H9 (cell line): ENCODE measurements at regions not wholly inside any gene's neighbourhood (a gene's known extent, or its start where the extent isn't known, plus 50 kb on each side); places are given as distances from the start of the nearest gene placed in this dataset.

Source experiments
- DNase-seq: peaks from one replicate; pipeline ENCODE4 v3.0.0-alpha.2; 2017
- H2AFZ ChIP-seq: one replicate; pipeline ENCODE4 v1.6.1; 2013; ENCODE audit warnings: mild to moderate bottlenecking, low read length, control low read depth, moderate library complexity
- H2AK5ac ChIP-seq: 2 replicates; pipeline ENCODE4 v1.6.1; 2013; ENCODE audit warnings: low read length, control low read depth, mixed read lengths; ENCODE audit not compliant: insufficient read length
- H2BK120ac ChIP-seq: one replicate; pipeline ENCODE4 v1.6.1; 2013; ENCODE audit warnings: low read depth, mild to moderate bottlenecking, low read length, control low read depth, inconsistent platforms; ENCODE audit not compliant: poor library complexity, severe bottlenecking
- H2BK12ac ChIP-seq: 2 replicates; pipeline ENCODE4 v1.6.1; 2013; ENCODE audit warnings: low read length, control low read depth, mixed read lengths, low read depth; ENCODE audit not compliant: insufficient read length
- H2BK15ac ChIP-seq: 2 replicates; pipeline ENCODE4 v1.6.1; 2013; ENCODE audit warnings: low read depth, low read length, control low read depth
- H2BK20ac ChIP-seq: one replicate; pipeline ENCODE4 v1.6.1; 2013; ENCODE audit warnings: low read depth, mild to moderate bottlenecking, low read length, control low read depth, inconsistent platforms; ENCODE audit not compliant: poor library complexity, severe bottlenecking
- H2BK5ac ChIP-seq: 2 replicates; pipeline ENCODE4 v1.6.1; 2013; ENCODE audit warnings: low read length, control low read depth, mixed read lengths; ENCODE audit not compliant: insufficient read length
- H3K14ac ChIP-seq: 2 replicates; pipeline ENCODE4 v1.6.1; 2013; ENCODE audit warnings: low read length, control low read depth; ENCODE audit not compliant: insufficient read depth
- H3K18ac ChIP-seq: 2 replicates; pipeline ENCODE4 v1.6.1; 2013; ENCODE audit warnings: low read depth, mild to moderate bottlenecking, mixed read lengths, low read length, control low read depth; ENCODE audit not compliant: insufficient read length
- H3K23ac ChIP-seq: 2 replicates; pipeline ENCODE4 v1.6.1; 2013; ENCODE audit warnings: low read length, control low read depth, mixed read lengths, low read depth; ENCODE audit not compliant: insufficient read length
- H3K23me2 ChIP-seq: 2 replicates; pipeline ENCODE4 v1.6.1; 2013; ENCODE audit warnings: low read depth, mild to moderate bottlenecking, mixed read lengths, low read length, control low read depth; ENCODE audit not compliant: insufficient read length, poor library complexity, severe bottlenecking
- H3K27ac ChIP-seq: 2 replicates; pipeline ENCODE4 v1.5.1; 2013; ENCODE audit warnings: low read length, control low read depth, mixed read lengths, low read depth; ENCODE audit not compliant: insufficient read length
- H3K27me3 ChIP-seq: 2 replicates; pipeline ENCODE4 v1.6.1; 2013; ENCODE audit warnings: low read length, control low read depth, inconsistent platforms; ENCODE audit not compliant: insufficient read depth
- H3K4ac ChIP-seq: 2 replicates; pipeline ENCODE4 v1.6.1; 2013; ENCODE audit warnings: low read depth, mild to moderate bottlenecking, control low read depth, inconsistent platforms, low read length, moderate library complexity
- H3K4me1 ChIP-seq: 2 replicates; pipeline ENCODE4 v1.6.1; 2013; ENCODE audit warnings: low read length, control low read depth, inconsistent platforms; ENCODE audit not compliant: insufficient read depth
- H3K4me2 ChIP-seq: 2 replicates; pipeline ENCODE4 v1.6.1; 2013; ENCODE audit warnings: low read length, control low read depth, mixed read lengths; ENCODE audit not compliant: insufficient read length, insufficient read depth
- H3K56ac ChIP-seq: 2 replicates; pipeline ENCODE4 v1.6.1; 2013; ENCODE audit warnings: low read depth, mild to moderate bottlenecking, mixed read lengths, low read length, control low read depth; ENCODE audit not compliant: insufficient read length
- H3K79me1 ChIP-seq: 2 replicates; pipeline ENCODE4 v1.6.1; 2013; ENCODE audit warnings: low read depth, mild to moderate bottlenecking, moderate library complexity, low read length, control low read depth, inconsistent platforms; ENCODE audit not compliant: insufficient read depth, poor library complexity, severe bottlenecking
- H3K79me2 ChIP-seq: 2 replicates; pipeline ENCODE4 v1.6.1; 2013; ENCODE audit warnings: low read length, control low read depth, inconsistent platforms; ENCODE audit not compliant: insufficient read depth
- H3K9ac ChIP-seq: 2 replicates; pipeline ENCODE4 v1.6.1; 2013; ENCODE audit warnings: low read length, control low read depth, mixed read lengths; ENCODE audit not compliant: insufficient read length; ENCODE audit errors: extremely low read depth
- H3K9me3 ChIP-seq: one replicate; pipeline ENCODE4 v1.6.1; 2013; ENCODE audit warnings: low read depth, low read length, inconsistent platforms; ENCODE audit not compliant: control insufficient read depth
- H3T11ph ChIP-seq: one replicate; pipeline ENCODE4 v1.6.1; 2013; ENCODE audit warnings: mild to moderate bottlenecking, low read length, control low read depth, inconsistent platforms
- H4K20me1 ChIP-seq: one replicate; pipeline ENCODE4 v1.6.1; 2013; ENCODE audit not compliant: control insufficient read depth, insufficient read length, insufficient read depth
- H4K5ac ChIP-seq: 2 replicates; pipeline ENCODE4 v1.6.1; 2013; ENCODE audit warnings: low read depth, mild to moderate bottlenecking, mixed read lengths, low read length, control low read depth; ENCODE audit not compliant: insufficient read length
- H4K8ac ChIP-seq: replicated peaks from 2 replicates; pipeline ENCODE4 v1.6.1; 2013; ENCODE audit warnings: low read length, control low read depth, mixed read lengths, low read depth; ENCODE audit not compliant: insufficient read length
- H4K91ac ChIP-seq: 2 replicates; pipeline ENCODE4 v1.6.1; 2013; ENCODE audit warnings: low read depth, mild to moderate bottlenecking, moderate library complexity, mixed read lengths, low read length, control low read depth; ENCODE audit not compliant: insufficient read length
- H3K27ac Mint-ChIP-seq, 3 experiments: 2 replicates in 2 of 3; 3 replicates in 1 of 3; pipeline ENCODE4 v1.8.0; 2020 to 2021; ENCODE audit warnings: mixed read lengths in 3 of 3, mild to moderate bottlenecking in 1 of 3, moderate library complexity in 1 of 3
- H3K27me3 Mint-ChIP-seq: 2 replicates; pipeline ENCODE4 v1.8.0; 2021; ENCODE audit warnings: low read depth, mild to moderate bottlenecking, moderate library complexity, mixed read lengths
- H3K36me3 Mint-ChIP-seq, 3 experiments: 2 replicates in 2 of 3; 3 replicates in 1 of 3; pipeline ENCODE4 v1.8.0; 2020 to 2021; ENCODE audit warnings: low read depth in 3 of 3, mixed read lengths in 3 of 3; ENCODE audit not compliant: insufficient read depth in 1 of 3
- H3K4me1 Mint-ChIP-seq, 2 experiments: 2 replicates each; pipeline ENCODE4 v1.8.0; 2020; ENCODE audit warnings: mixed read lengths in 2 of 2
- H3K4me3 Mint-ChIP-seq, 2 experiments: 2 replicates in 1 of 2; 3 replicates in 1 of 2; pipeline ENCODE4 v1.8.0; 2020 to 2021; ENCODE audit warnings: mild to moderate bottlenecking in 2 of 2, mixed read lengths in 2 of 2, moderate library complexity in 1 of 2
- H3K9me3 Mint-ChIP-seq, 2 experiments: 2 replicates in 1 of 2; 3 replicates in 1 of 2; pipeline ENCODE4 v1.8.0; 2020; ENCODE audit warnings: mild to moderate bottlenecking in 2 of 2, mixed read lengths in 2 of 2, moderate library complexity in 1 of 2
- WGBS: extraction: QIAGEN DNeasy Blood & Tissue Kit; methylation state at CpG from one replicate; pipeline ENCODE4 v1.1.7; 2013; ENCODE audit warnings: missing lambda C conversion rate, low lambda C conversion rate, mixed read lengths; ENCODE audit not compliant: insufficient read length; ENCODE audit errors: extremely low coverage; 5-methylcytosine and 5-hydroxymethylcytosine counted together
- TF ChIP-seq, protein P1 (sequence below): fragments of 200-600 bp; sonication (generic); conservative IDR thresholded peaks from 3 replicates; pipeline ENCODE4 v1.8.0; 2021; ENCODE audit warnings: antibody characterized with exemption, mild to moderate bottlenecking

DNA sequence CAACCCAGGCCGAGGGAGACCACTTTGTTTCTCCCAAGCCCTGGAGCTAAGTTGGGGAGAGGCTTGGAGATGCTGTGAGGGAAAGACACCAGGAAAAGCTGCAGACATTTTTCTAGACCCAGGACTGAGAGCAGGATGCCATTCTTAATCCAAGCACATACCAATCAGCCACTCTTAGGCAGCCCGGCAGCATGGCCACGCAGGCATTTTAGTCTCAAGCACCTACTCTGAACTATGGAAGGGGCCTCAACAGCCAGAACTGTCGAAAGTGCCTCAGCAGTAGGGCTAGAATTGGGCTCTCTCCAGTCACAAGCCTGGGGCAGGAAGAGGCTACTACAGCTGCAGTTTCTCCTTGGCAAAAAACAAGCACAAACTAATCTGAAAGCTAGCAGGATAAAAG, 57.8 kb downstream of the GCC1 start:
- peaks cover 0 to 3% (median 0%) of the 10 kb centered on the region in 3 experiments; a peak in 1 of 7 replicates for H3K36me3 Mint-ChIP-seq
- no peaks in the 10 kb centered on the region for H3K9me3 ChIP-seq
- no peak for DNase-seq
- no peak overlapping the region for H3K14ac ChIP-seq
- no peak overlapping the region for H4K5ac ChIP-seq
- H3K56ac ChIP-seq: no peak overlapping the region
- H4K91ac ChIP-seq: no peak overlapping the region
- no peaks in the 10 kb centered on the region for H4K20me1 ChIP-seq
- no peak overlapping the region for H2BK20ac ChIP-seq
- no peak overlapping the region for H2AFZ ChIP-seq
- H2BK15ac ChIP-seq: no peak overlapping the region
- H3K4me3 Mint-ChIP-seq: no peak overlapping the region
- H3K4ac ChIP-seq: no peak overlapping the region
- H3K9me3 Mint-ChIP-seq: peaks cover 11% of the 10 kb centered on the region in 2 experiments
- H3K9ac ChIP-seq: no peak overlapping the region
- no peak overlapping the region for H2AK5ac ChIP-seq
- H3K79me1 ChIP-seq: no peaks in the 10 kb centered on the region
- H3K27me3 Mint-ChIP-seq: peaks cover 80% of the 10 kb centered on the region
- peaks cover 2% of the 10 kb centered on the region; the same call in 1 of the 2 replicates for H3K27me3 ChIP-seq
- H3K27ac ChIP-seq: no peak overlapping the region
- no peak overlapping the region for H3K23ac ChIP-seq
- H3T11ph ChIP-seq: no peak overlapping the region
- no peaks in the 10 kb centered on the region for H3K4me1 ChIP-seq
- no peak overlapping the region for H2BK5ac ChIP-seq
- WGBS: no CpG with 5 or more reads among the region's 4 CpGs
- H4K8ac ChIP-seq: no peak overlapping the region
- no peak overlapping the region for H2BK12ac ChIP-seq
- no peak overlapping the region for H3K27ac Mint-ChIP-seq
- no peaks in the 10 kb centered on the region for H3K79me2 ChIP-seq
- no peak overlapping the region for H2BK120ac ChIP-seq
- peaks cover 8 to 10% of the 10 kb centered on the region in 2 experiments for H3K4me1 Mint-ChIP-seq
- no peak overlapping the region for H3K18ac ChIP-seq
- TF ChIP-seq, protein P1, sequence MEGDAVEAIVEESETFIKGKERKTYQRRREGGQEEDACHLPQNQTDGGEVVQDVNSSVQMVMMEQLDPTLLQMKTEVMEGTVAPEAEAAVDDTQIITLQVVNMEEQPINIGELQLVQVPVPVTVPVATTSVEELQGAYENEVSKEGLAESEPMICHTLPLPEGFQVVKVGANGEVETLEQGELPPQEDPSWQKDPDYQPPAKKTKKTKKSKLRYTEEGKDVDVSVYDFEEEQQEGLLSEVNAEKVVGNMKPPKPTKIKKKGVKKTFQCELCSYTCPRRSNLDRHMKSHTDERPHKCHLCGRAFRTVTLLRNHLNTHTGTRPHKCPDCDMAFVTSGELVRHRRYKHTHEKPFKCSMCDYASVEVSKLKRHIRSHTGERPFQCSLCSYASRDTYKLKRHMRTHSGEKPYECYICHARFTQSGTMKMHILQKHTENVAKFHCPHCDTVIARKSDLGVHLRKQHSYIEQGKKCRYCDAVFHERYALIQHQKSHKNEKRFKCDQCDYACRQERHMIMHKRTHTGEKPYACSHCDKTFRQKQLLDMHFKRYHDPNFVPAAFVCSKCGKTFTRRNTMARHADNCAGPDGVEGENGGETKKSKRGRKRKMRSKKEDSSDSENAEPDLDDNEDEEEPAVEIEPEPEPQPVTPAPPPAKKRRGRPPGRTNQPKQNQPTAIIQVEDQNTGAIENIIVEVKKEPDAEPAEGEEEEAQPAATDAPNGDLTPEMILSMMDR: no peak
- no peaks in the 10 kb centered on the region for H3K23me2 ChIP-seq
- H3K4me2 ChIP-seq: no peak overlapping the region
